H1 (cell line): ENCODE measurements at regions not wholly inside any gene's neighbourhood (a gene's known extent, or its start where the extent isn't known, plus 50 kb on each side); places are given as distances from the start of the nearest gene placed in this dataset.

Experiments
- CTCF ChIA-PET: fragments of 300-600 bp; sonication (Branson Sonifier 250); formaldehyde crosslinking; loops from one replicate; lab custom pipeline; 2021; ENCODE audit not compliant: partially characterized antibody; lab: Charles Lee
- POLR2A ChIA-PET: fragments of 300-600 bp; sonication (Branson Sonifier 250); formaldehyde crosslinking; loops from one replicate; lab custom pipeline; 2021; ENCODE audit warnings: inconsistent platforms; ENCODE audit not compliant: partially characterized antibody; lab: Charles Lee
- DNase-seq, 2 experiments: peaks; one replicate each; pipeline versions ENCODE4 v3.0.0 to v3.0.0-alpha.2; 2010 to 2022; ENCODE audit warnings: low spot score in 2 of 2, low read depth in 1 of 2, mixed read lengths in 1 of 2
- FAIRE-seq: peaks from 2 replicates; lab custom pipeline; 2011; peaks lifted over from hg19 to GRCh38; lab: Jason Lieb, UNC
- H2AFZ ChIP-seq: 2 replicates; pipeline ENCODE4 v1.8.1; 2012; ENCODE audit warnings: low read length, inconsistent platforms
- H2AK5ac ChIP-seq: 2 replicates; pipeline ENCODE4 v1.6.1; 2013; ENCODE audit warnings: low read depth, low read length
- H2BK120ac ChIP-seq: replicated peaks from 2 replicates; pipeline ENCODE3; 2013; ENCODE audit warnings: low read depth, low read length, inconsistent platforms
- H2BK12ac ChIP-seq: 2 replicates; pipeline ENCODE4 v1.6.1; 2013; ENCODE audit warnings: low read depth, low read length
- H2BK15ac ChIP-seq: 2 replicates; pipeline ENCODE4 v1.6.1; 2013; ENCODE audit warnings: low read length
- H2BK20ac ChIP-seq: 2 replicates; pipeline ENCODE4 v1.6.1; 2013; ENCODE audit warnings: low read length
- H2BK5ac ChIP-seq: 2 replicates; pipeline ENCODE4 v1.6.1; 2013; ENCODE audit warnings: low read depth, low read length
- H3K14ac ChIP-seq: 2 replicates; pipeline ENCODE4 v1.6.1; 2013; ENCODE audit warnings: inconsistent platforms; ENCODE audit not compliant: insufficient read length
- H3K18ac ChIP-seq: 2 replicates; pipeline ENCODE4 v1.6.1; 2013; ENCODE audit warnings: low read length; ENCODE audit errors: extremely low read depth
- H3K23ac ChIP-seq: 2 replicates; pipeline ENCODE4 v1.6.1; 2013; ENCODE audit warnings: inconsistent platforms; ENCODE audit not compliant: insufficient read length
- H3K23me2 ChIP-seq: 2 replicates; pipeline ENCODE4 v1.6.1; 2013; ENCODE audit warnings: low read depth, low read length
- H3K27ac ChIP-seq: 2 replicates; pipeline ENCODE4 v1.6.1; 2011; ENCODE audit warnings: low read depth, low read length, inconsistent platforms
- H3K27me3 ChIP-seq, 4 experiments: replicated peaks in 1 of 4; 1 replicate in 1 of 4; 2 replicates in 3 of 4; pipeline versions ENCODE4 v1.6.1 to v1.8.1; 2011 to 2013; ENCODE audit warnings: low read length in 3 of 4, mild to moderate bottlenecking in 3 of 4, inconsistent platforms in 2 of 4, mixed read lengths in 2 of 4, moderate library complexity in 1 of 4; ENCODE audit not compliant: control insufficient read depth in 3 of 4, insufficient read depth in 3 of 4; ENCODE audit errors: extremely low read depth in 1 of 4
- H3K36me3 ChIP-seq, 4 experiments: 2 replicates each; pipeline versions ENCODE4 v1.6.1 to v1.8.1; 2011 to 2013; ENCODE audit warnings: mild to moderate bottlenecking in 4 of 4, low read length in 3 of 4, moderate library complexity in 2 of 4, control low read depth in 1 of 4, inconsistent platforms in 1 of 4; ENCODE audit not compliant: insufficient read depth in 4 of 4, control insufficient read depth in 2 of 4
- H3K4ac ChIP-seq: replicated peaks from 2 replicates; pipeline ENCODE3; 2013; ENCODE audit warnings: low read length, low read depth, mixed read lengths, inconsistent platforms; ENCODE audit not compliant: insufficient read length
- H3K4me1 ChIP-seq, 4 experiments: replicated peaks in 1 of 4; 1 replicate in 1 of 4; 2 replicates in 3 of 4; pipeline versions ENCODE4 v1.6.1 to v1.8.1; 2011 to 2013; ENCODE audit warnings: low read length in 3 of 4, inconsistent platforms in 2 of 4, mixed read lengths in 1 of 4; ENCODE audit not compliant: insufficient read depth in 4 of 4, control insufficient read depth in 3 of 4
- H3K4me2 ChIP-seq, 2 experiments: 2 replicates each; pipeline versions ENCODE4 v1.6.1 to v1.8.1; 2011 to 2013; ENCODE audit warnings: low read depth in 2 of 2, low read length in 2 of 2, control low read depth in 1 of 2, inconsistent platforms in 1 of 2, mild to moderate bottlenecking in 1 of 2; ENCODE audit not compliant: insufficient read depth in 1 of 2
- H3K4me3 ChIP-seq, 4 experiments: fragments of 200-600, 300-600 bp in 1 of 4; sonication (generic), shearing (Covaris generic), sonication (Bioruptor Twin) in 1 of 4; 2 replicates each; pipeline versions ENCODE4 v1.5.1 to v1.8.1; 2011 to 2016; ENCODE audit warnings: low read length in 4 of 4, low read depth in 3 of 4, control low read depth in 2 of 4, inconsistent platforms in 2 of 4, mild to moderate bottlenecking in 2 of 4, mixed read lengths in 1 of 4, moderate library complexity in 1 of 4; ENCODE audit not compliant: insufficient read depth in 2 of 4; ENCODE audit errors: extremely low read depth in 1 of 4
- H3K56ac ChIP-seq: replicated peaks from 2 replicates; pipeline ENCODE3; 2013; ENCODE audit warnings: low read depth, mild to moderate bottlenecking, mixed read lengths, low read length, inconsistent platforms; ENCODE audit not compliant: insufficient read length
- H3K79me1 ChIP-seq: 2 replicates; pipeline ENCODE4 v1.6.1; 2013; ENCODE audit warnings: low read depth, low read length, control low read depth
- H3K79me2 ChIP-seq, 2 experiments: 2 replicates each; pipeline versions ENCODE4 v1.6.1 to v1.8.1; 2012 to 2013; ENCODE audit warnings: low read length in 2 of 2, mild to moderate bottlenecking in 2 of 2, inconsistent platforms in 1 of 2; ENCODE audit not compliant: insufficient read depth in 2 of 2, control insufficient read depth in 1 of 2
- H3K9ac ChIP-seq, 4 experiments: replicated peaks in 1 of 4; 1 replicate in 1 of 4; 2 replicates in 3 of 4; pipeline versions ENCODE4 v1.6.1 to v1.8.1; 2011 to 2013; ENCODE audit warnings: low read depth in 3 of 4, low read length in 3 of 4, control low read depth in 2 of 4, mild to moderate bottlenecking in 2 of 4, moderate library complexity in 2 of 4, inconsistent platforms in 1 of 4; ENCODE audit errors: extremely low read depth in 1 of 4
- H3K9me3 ChIP-seq, 2 experiments: 2 replicates each; pipeline versions ENCODE4 v1.6.1 to v1.8.1; 2012 to 2013; ENCODE audit warnings: mild to moderate bottlenecking in 2 of 2, moderate library complexity in 2 of 2, control low read depth in 1 of 2, inconsistent platforms in 1 of 2, low read depth in 1 of 2, low read length in 1 of 2, mixed read lengths in 1 of 2; ENCODE audit not compliant: insufficient read depth in 2 of 2
- H4K20me1 ChIP-seq, 2 experiments: replicated peaks in 1 of 2; 2 replicates each; pipeline versions ENCODE3 to v1.8.1; 2011 to 2013; ENCODE audit warnings: inconsistent platforms in 2 of 2, low read length in 2 of 2, mild to moderate bottlenecking in 1 of 2; ENCODE audit not compliant: insufficient read depth in 2 of 2, control insufficient read depth in 1 of 2
- H4K5ac ChIP-seq: 2 replicates; pipeline ENCODE4 v1.6.1; 2013; ENCODE audit warnings: low read length, low read depth, mixed read lengths, inconsistent platforms; ENCODE audit not compliant: insufficient read length
- H4K8ac ChIP-seq: 2 replicates; pipeline ENCODE4 v1.8.0; 2013; ENCODE audit warnings: mild to moderate bottlenecking, moderate library complexity, low read length, inconsistent platforms; ENCODE audit not compliant: insufficient read depth; ENCODE audit errors: extremely low read depth
- H4K91ac ChIP-seq: replicated peaks from 2 replicates; pipeline ENCODE3; 2013; ENCODE audit warnings: low read length, mixed read lengths, inconsistent platforms; ENCODE audit not compliant: insufficient read length
- BCL11A ChIP-seq, 2 experiments: IDR thresholded peaks; one replicate each; pipeline ENCODE4 v1.6.1; 2011; ENCODE audit warnings: low read depth in 2 of 2, low read length in 2 of 2, mild to moderate bottlenecking in 2 of 2
- CHD1 ChIP-seq: IDR thresholded peaks from 2 replicates; pipeline ENCODE4 v1.6.1; 2012; ENCODE audit warnings: low read depth, low read length, improper control_type of control experiment
- CHD2 ChIP-seq: IDR thresholded peaks from 2 replicates; pipeline ENCODE4 v1.6.1; 2012; ENCODE audit warnings: low read length, improper control_type of control experiment
- EP300 ChIP-seq, 2 experiments: IDR thresholded peaks; 1 replicate in 1 of 2; 2 replicates in 1 of 2; pipeline ENCODE4 v1.6.1; 2011 to 2012; ENCODE audit warnings: low read depth in 2 of 2, low read length in 2 of 2, mild to moderate bottlenecking in 2 of 2, borderline replicate concordance in 1 of 2, inconsistent platforms in 1 of 2, moderate library complexity in 1 of 2
- GTF2F1 ChIP-seq: IDR thresholded peaks from 2 replicates; pipeline ENCODE4 v1.6.1; 2012; ENCODE audit warnings: low read depth, low read length, improper control_type of control experiment, borderline replicate concordance
- HDAC2 ChIP-seq, 2 experiments: fragments of 300-600 bp in 1 of 2; sonication (generic) in 1 of 2; IDR thresholded peaks; 2 replicates each; pipeline ENCODE4 v1.6.1; 2011 to 2012; ENCODE audit warnings: low read depth in 2 of 2, low read length in 2 of 2, mild to moderate bottlenecking in 2 of 2, moderate library complexity in 2 of 2, borderline replicate concordance in 1 of 2, inconsistent platforms in 1 of 2
- JUN ChIP-seq: IDR thresholded peaks from 2 replicates; pipeline ENCODE4 v1.6.1; 2011; ENCODE audit warnings: low read depth, mild to moderate bottlenecking, improper control_type of control experiment, low read length
- RAD21 ChIP-seq, 2 experiments: IDR thresholded peaks in 1 of 2; conservative IDR thresholded peaks in 1 of 2; 2 replicates each; pipeline ENCODE4 v1.6.1; 2011; ENCODE audit warnings: low read depth in 2 of 2, low read length in 2 of 2, improper control_type of control experiment in 1 of 2, inconsistent platforms in 1 of 2, mild to moderate bottlenecking in 1 of 2, moderate library complexity in 1 of 2
- RBBP5 ChIP-seq: IDR thresholded peaks from 2 replicates; pipeline ENCODE4 v1.7.1; 2012; ENCODE audit warnings: low read depth, mild to moderate bottlenecking, inconsistent platforms, low read length, moderate library complexity, borderline replicate concordance
- SP4 ChIP-seq: IDR thresholded peaks from 2 replicates; pipeline ENCODE4 v1.6.1; 2012; ENCODE audit warnings: low read length, inconsistent platforms
- YY1 ChIP-seq: IDR thresholded peaks from 2 replicates; pipeline ENCODE4 v1.6.1; 2011; ENCODE audit warnings: low read depth, mild to moderate bottlenecking, low read length
- ZNF274 ChIP-seq: IDR thresholded peaks from 2 replicates; pipeline ENCODE4 v1.7.0; 2012; ENCODE audit warnings: low read length, borderline replicate concordance; ENCODE audit errors: extremely low read depth
- WGBS, 2 experiments: shearing (Covaris generic) in 1 of 2; methylation state at CpG; one replicate each; pipeline versions ENCODE4 v1.1.6 to v1.1.7; 2013 to 2015; ENCODE audit warnings: low lambda C conversion rate in 2 of 2, mixed read lengths in 2 of 2, inconsistent platforms in 1 of 2, low coverage in 1 of 2, missing lambda C conversion rate in 1 of 2; ENCODE audit not compliant: insufficient replicate concordance in 2 of 2, insufficient coverage in 1 of 2, insufficient read length in 1 of 2; ENCODE audit errors: extremely low coverage in 1 of 2, missing lambda C conversion rate in 1 of 2; 5-methylcytosine and 5-hydroxymethylcytosine counted together
- TF ChIP-seq, protein P1 (sequence below): IDR thresholded peaks from 2 replicates; pipeline ENCODE4 v1.6.1; 2012; ENCODE audit warnings: inconsistent platforms
- TF ChIP-seq, protein P2 (sequence below): IDR thresholded peaks from 2 replicates; pipeline ENCODE4 v1.6.1; 2012; ENCODE audit warnings: inconsistent platforms

DNA sequence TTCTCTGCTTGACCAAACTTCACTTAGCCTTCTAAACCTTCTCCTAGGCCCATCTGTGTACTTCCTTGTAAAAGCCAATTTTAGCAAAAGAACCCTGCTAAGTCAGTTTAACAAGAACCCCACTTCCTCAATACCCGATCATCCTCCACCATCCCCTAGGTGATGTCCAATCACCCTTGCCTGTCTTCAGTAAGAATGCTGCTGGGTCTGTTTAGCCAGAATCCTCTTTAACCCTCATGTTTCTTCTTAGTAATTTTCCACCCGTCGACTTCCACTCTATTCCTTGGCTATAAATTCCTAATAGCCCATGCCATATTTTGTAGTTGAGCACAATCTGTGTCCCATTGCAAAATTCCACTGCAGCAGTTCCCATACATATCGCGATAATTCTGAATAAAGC is 780.0 kb upstream of the RAB6C start:
- FAIRE-seq = no peak
- Histone ChIP-seq H4K8ac (no peak overlapping the region), H3K18ac (no peak overlapping the region), H3K9me3 (no peaks in the 10 kb centered on the region), H4K5ac (no peak overlapping the region), H2BK15ac (no peak overlapping the region), H3K4ac (no peak overlapping the region), H3K4me2 (no peak overlapping the region), H3K9ac (no peak overlapping the region), H4K20me1 (no peaks in the 10 kb centered on the region), H3K4me1 (no peaks in the 10 kb centered on the region), H2AK5ac (no peak overlapping the region), H3K23me2 (no peaks in the 10 kb centered on the region), H3K56ac (no peak overlapping the region), H3K36me3 (no peaks in the 10 kb centered on the region), H3K27me3 (no peaks in the 10 kb centered on the region), H3K79me1 (no peaks in the 10 kb centered on the region), H3K23ac (no peak overlapping the region), H2BK20ac (no peak overlapping the region), H2BK12ac (no peak overlapping the region), H4K91ac (no peak overlapping the region), H3K79me2 (no peaks in the 10 kb centered on the region), H3K4me3 (no peak overlapping the region; a peak in 1 of 8 replicates), H3K27ac (no peak overlapping the region), H2BK5ac (no peak overlapping the region), H2BK120ac (no peak overlapping the region), H3K14ac (no peak overlapping the region), H2AFZ (no peak overlapping the region)
- 87% methylated on average over 5 of the region's 5 CpGs; no CpG with 5 or more reads in 1 of the 2 experiments for WGBS, 2 experiments
- no peak for DNase-seq
- CTCF ChIA-PET = no interaction called here
- POLR2A ChIA-PET = no interaction called here
- TF ChIP-seq CHD1 (no peak), RAD21 (IDR thresholded peaks at IDR 0.05 in 1 of 2, conservative IDR thresholded peaks at IDR 0.05 in 1 of 2; ENCODE audit: low read depth in 2 of 2, low read length in 2 of 2) (no peak), RBBP5 (no peak), HDAC2 (IDR thresholded peaks at IDR 0.05; ENCODE audit: borderline replicate concordance in 1 of 2, low read depth in 2 of 2, low read length in 2 of 2) (no peak), CHD2 (no peak), EP300 (IDR thresholded peaks at IDR 0.05; ENCODE audit: borderline replicate concordance in 1 of 2, low read depth in 2 of 2, low read length in 2 of 2) (no peak), BCL11A (IDR thresholded peaks at IDR 0.05; ENCODE audit: low read depth in 2 of 2, low read length in 2 of 2) (no peak), JUN (no peak), GTF2F1 (no peak), ZNF274 (no peak), SP4 (no peak), YY1 (no peak)
- TF ChIP-seq, protein P1, sequence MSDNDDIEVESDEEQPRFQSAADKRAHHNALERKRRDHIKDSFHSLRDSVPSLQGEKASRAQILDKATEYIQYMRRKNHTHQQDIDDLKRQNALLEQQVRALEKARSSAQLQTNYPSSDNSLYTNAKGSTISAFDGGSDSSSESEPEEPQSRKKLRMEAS = no peak
- TF ChIP-seq, protein P2, sequence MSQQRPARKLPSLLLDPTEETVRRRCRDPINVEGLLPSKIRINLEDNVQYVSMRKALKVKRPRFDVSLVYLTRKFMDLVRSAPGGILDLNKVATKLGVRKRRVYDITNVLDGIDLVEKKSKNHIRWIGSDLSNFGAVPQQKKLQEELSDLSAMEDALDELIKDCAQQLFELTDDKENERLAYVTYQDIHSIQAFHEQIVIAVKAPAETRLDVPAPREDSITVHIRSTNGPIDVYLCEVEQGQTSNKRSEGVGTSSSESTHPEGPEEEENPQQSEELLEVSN = no peak
